ENCODE measurements at regions not wholly inside any gene's neighbourhood (a gene's known extent, or its start where the extent isn't known, plus 50 kb on each side); places are given as distances from the start of the nearest gene placed in this dataset.

GRCh38 chr2:6589150-6589549 lies 276.6 kb downstream of the CMPK2 start:
- DNase-seq (ENCODE audit: low read depth in 2 of 2) = no peak

- DNase-seq (ENCODE audit: low read depth in 2 of 2) = no peak
These were observed 275.3 kb downstream of the CMPK2 start for GRCh38 chr2:6590442-6590841.

GRCh38 chr2:6602471-6602870 lies 263.2 kb downstream of the CMPK2 start:
- DNase-seq (ENCODE audit: low read depth in 2 of 2) = no peak

- DNase-seq (ENCODE audit: low read depth in 2 of 2) = no peak
These were observed 259.7 kb downstream of the CMPK2 start for GRCh38 chr2:6605836-6606505.

- DNase-seq (ENCODE audit: low read depth in 2 of 2) = no peak
These were observed 247.9 kb downstream of the CMPK2 start for GRCh38 chr2:6617794-6618193.

- no peak for DNase-seq (ENCODE audit: low read depth in 2 of 2)
These were observed 247.5 kb downstream of the CMPK2 start for GRCh38 chr2:6618201-6618600.

GRCh38 chr2:6623746-6624145 lies 242.0 kb downstream of the CMPK2 start:
- DNase-seq (ENCODE audit: low read depth in 2 of 2) = no peak

GRCh38 chr2:6626401-6627012 lies 239.2 kb downstream of the CMPK2 start:
- DNase-seq (ENCODE audit: low read depth in 2 of 2) = no peak

- no peak for DNase-seq (ENCODE audit: low read depth in 2 of 2)
These were observed 238.4 kb downstream of the CMPK2 start for GRCh38 chr2:6627316-6627715.

GRCh38 chr2:6630209-6630608 lies 235.5 kb downstream of the CMPK2 start:
- DNase-seq (ENCODE audit: low read depth in 2 of 2) = no peak

GRCh38 chr2:6635296-6635695 lies 230.4 kb downstream of the CMPK2 start:
- DNase-seq (ENCODE audit: low read depth in 2 of 2) = no peak

- no peak for DNase-seq (ENCODE audit: low read depth in 2 of 2)
These were observed 228.4 kb downstream of the CMPK2 start for GRCh38 chr2:6637330-6637729.

- DNase-seq (ENCODE audit: low read depth in 2 of 2) = no peak
These were observed 225.6 kb downstream of the CMPK2 start for GRCh38 chr2:6639929-6640620.

- DNase-seq (ENCODE audit: low read depth in 2 of 2) = no peak
These were observed 225.1 kb downstream of the CMPK2 start for GRCh38 chr2:6640621-6641015.

- no peak for DNase-seq (ENCODE audit: low read depth in 2 of 2)
These were observed 223.8 kb downstream of the CMPK2 start for GRCh38 chr2:6641956-6642355.

- no peak for DNase-seq (ENCODE audit: low read depth in 2 of 2)
These were observed 221.4 kb downstream of the CMPK2 start for GRCh38 chr2:6644261-6644660.

GRCh38 chr2:6645004-6645403 lies 220.7 kb downstream of the CMPK2 start:
- no peak for DNase-seq (ENCODE audit: low read depth in 2 of 2)

- DNase-seq (ENCODE audit: low read depth in 2 of 2) = no peak
These were observed 220.0 kb downstream of the CMPK2 start for GRCh38 chr2:6645672-6646071.

- no peak for DNase-seq (ENCODE audit: low read depth in 2 of 2)
These were observed 218.7 kb downstream of the CMPK2 start for GRCh38 chr2:6647046-6647445.

GRCh38 chr2:6648596-6649247 lies 217.0 kb downstream of the CMPK2 start:
- no peak for DNase-seq (ENCODE audit: low read depth in 2 of 2)

GRCh38 chr2:6650311-6650710 lies 215.4 kb downstream of the CMPK2 start:
- DNase-seq (ENCODE audit: low read depth in 2 of 2) = no peak

- no peak for DNase-seq (ENCODE audit: low read depth in 2 of 2)
These were observed 213.5 kb downstream of the CMPK2 start for GRCh38 chr2:6652251-6652650.

Data from dermis microvascular lymphatic vessel endothelial cell (primary cell).